ENCODE measurements at regions not wholly inside any gene's neighbourhood (a gene's known extent, or its start where the extent isn't known, plus 50 kb on each side); places are given as distances from the start of the nearest gene placed in this dataset.

GRCh38 chr9:88831713-88832407, 159.4 kb upstream of the S1PR3 start (continued):
- no peak for TF ChIP-seq E2F6 (IDR thresholded peaks at IDR 0.05)

Data from H1 (cell line).